Endothelial cell of umbilical vein (primary cell): ENCODE measurements at regions not wholly inside any gene's neighbourhood (a gene's known extent, or its start where the extent isn't known, plus 50 kb on each side); places are given as distances from the start of the nearest gene placed in this dataset.

ENCODE experiments used
- BruUV-seq: library from RNA; stranded (reverse); fragments of 400-500 nt; replicated peaks from 2 replicates; lab custom pipeline; 2021; lab: Mats Ljungman, UMichigan
- CTCF ChIA-PET: fragments of 300-600, 350-600 bp; sonication (Branson Sonifier 250); formaldehyde crosslinking; loops from one replicate; lab custom pipeline; 2021; ENCODE audit warnings: antibody characterized with exemption, inconsistent platforms; lab: Charles Lee
- POLR2A ChIA-PET: fragments of 300-600, 350-600 bp; sonication (Branson Sonifier 250); formaldehyde crosslinking; loops from one replicate; lab custom pipeline; 2021; ENCODE audit warnings: antibody characterized with exemption, inconsistent platforms; lab: Charles Lee
- DNase-seq: peaks from one replicate; pipeline ENCODE4 v3.0.0-alpha.2; 2011; ENCODE audit warnings: low read depth, low spot score
- FAIRE-seq: peaks from 2 replicates; lab custom pipeline; 2011; peaks lifted over from hg19 to GRCh38; lab: Jason Lieb, UNC
- H2AFZ ChIP-seq: 2 replicates; pipeline ENCODE4 v1.6.0; 2012; ENCODE audit warnings: low read depth, low read length, control low read depth, inconsistent platforms
- H3K27ac ChIP-seq: 2 replicates; pipeline ENCODE4 v1.5.1; 2011; ENCODE audit warnings: low read depth, mild to moderate bottlenecking, control low read depth, low read length, moderate library complexity; ENCODE audit not compliant: insufficient read depth
- H3K27me3 ChIP-seq, 2 experiments: 2 replicates each; pipeline versions ENCODE4 v1.6.0 to v1.6.1; 2011; ENCODE audit warnings: low read length in 2 of 2, mixed read lengths in 1 of 2; ENCODE audit not compliant: control insufficient read depth in 2 of 2, insufficient read depth in 2 of 2
- H3K36me3 ChIP-seq, 2 experiments: 2 replicates in 1 of 2; 3 replicates in 1 of 2; pipeline ENCODE4 v1.5.1; 2011; ENCODE audit warnings: low read length in 2 of 2, mild to moderate bottlenecking in 1 of 2, moderate library complexity in 1 of 2; ENCODE audit not compliant: control insufficient read depth in 2 of 2, insufficient read depth in 2 of 2; ENCODE audit errors: extremely low read depth in 1 of 2
- H3K4me1 ChIP-seq: 3 replicates; pipeline ENCODE4 v1.5.1; 2011; ENCODE audit warnings: mild to moderate bottlenecking, low read length; ENCODE audit not compliant: control insufficient read depth, insufficient read depth; ENCODE audit errors: extremely low read depth
- H3K4me2 ChIP-seq: 2 replicates; pipeline ENCODE4 v1.6.1; 2011; ENCODE audit warnings: low read length, control low read depth, mixed read lengths; ENCODE audit not compliant: insufficient read depth
- H3K4me3 ChIP-seq, 3 experiments: fragments of 200-600 bp in 1 of 3; sonication (generic), shearing (Covaris generic) in 1 of 3; replicated peaks in 1 of 3; 2 replicates each; pipeline ENCODE4 v1.5.1; 2011 to 2016; ENCODE audit warnings: control low read depth in 3 of 3, low read length in 3 of 3, mild to moderate bottlenecking in 2 of 3, inconsistent platforms in 1 of 3, low read depth in 1 of 3, moderate library complexity in 1 of 3; ENCODE audit not compliant: insufficient read depth in 1 of 3
- H3K79me2 ChIP-seq: 2 replicates; pipeline ENCODE4 v1.6.0; 2012; ENCODE audit warnings: low read length, inconsistent platforms; ENCODE audit not compliant: control insufficient read depth, insufficient read depth
- H3K9ac ChIP-seq: replicated peaks from 2 replicates; pipeline ENCODE3; 2011; ENCODE audit warnings: low read length, control low read depth; ENCODE audit not compliant: insufficient read depth; ENCODE audit errors: extremely low read depth
- H3K9me1 ChIP-seq: replicated peaks from 3 replicates; pipeline ENCODE4 v1.6.0; 2011; ENCODE audit warnings: mild to moderate bottlenecking, low read length; ENCODE audit not compliant: control insufficient read depth, insufficient read depth; ENCODE audit errors: extremely low read depth
- H3K9me3 ChIP-seq: replicated peaks from 2 replicates; pipeline ENCODE4 v1.5.1; 2012; ENCODE audit warnings: low read length, inconsistent platforms; ENCODE audit not compliant: control insufficient read depth, insufficient read depth
- H4K20me1 ChIP-seq: replicated peaks from 2 replicates; pipeline ENCODE3; 2011; ENCODE audit warnings: mild to moderate bottlenecking, low read length; ENCODE audit not compliant: control insufficient read depth, insufficient read depth; ENCODE audit errors: extremely low read depth
- CTCF ChIP-seq, 2 donors: IDR thresholded peaks; 1 replicate in 1 of 2; 2 replicates in 1 of 2; pipeline ENCODE4 v1.5.1; 2011; ENCODE audit warnings: low read length in 2 of 2, mild to moderate bottlenecking in 2 of 2, moderate library complexity in 2 of 2, control low read depth in 1 of 2, inconsistent platforms in 1 of 2, low read depth in 1 of 2; ENCODE audit not compliant: insufficient read depth in 1 of 2; ENCODE audit errors: extremely low read depth in 1 of 2
- EZH2 ChIP-seq: IDR thresholded peaks from 2 replicates; pipeline ENCODE4 v1.6.1; 2012; ENCODE audit warnings: borderline replicate concordance, low read depth, mild to moderate bottlenecking, moderate library complexity, low read length, inconsistent platforms; ENCODE audit not compliant: severe bottlenecking
- FOS ChIP-seq: IDR thresholded peaks from 2 replicates; pipeline ENCODE4 v1.6.1; 2011; ENCODE audit warnings: mild to moderate bottlenecking, low read length, moderate library complexity, borderline replicate concordance; ENCODE audit not compliant: insufficient read depth
- GATA2 ChIP-seq: IDR thresholded peaks from 2 replicates; pipeline ENCODE4 v1.7.0; 2011; ENCODE audit warnings: low read depth, mild to moderate bottlenecking, moderate library complexity, mixed read lengths, low read length; ENCODE audit not compliant: insufficient read length, insufficient read depth
- JUN ChIP-seq: IDR thresholded peaks from 2 replicates; pipeline ENCODE4 v1.6.1; 2011; ENCODE audit warnings: borderline replicate concordance, low read depth; ENCODE audit not compliant: insufficient read length, insufficient read depth
- MYC ChIP-seq: IDR thresholded peaks from one replicate; pipeline ENCODE4 v1.6.1; 2011; ENCODE audit warnings: mild to moderate bottlenecking, low read depth, low read length
- POLR2A ChIP-seq: IDR thresholded peaks from 2 replicates; pipeline ENCODE4 v1.6.1; 2012; ENCODE audit warnings: low read depth, mild to moderate bottlenecking, control low read depth, low read length
- POLR2AphosphoS5 ChIP-seq: IDR thresholded peaks from 2 replicates; pipeline ENCODE4 v1.6.1; 2012; ENCODE audit warnings: low read depth, mild to moderate bottlenecking, control low read depth, low read length, moderate library complexity; ENCODE audit not compliant: insufficient read depth
- dilution Hi-C: fragments of 300-500 bp; cut with MboI; formaldehyde crosslinking; loops from one replicate; pipeline ENCODE4 v1.15.0; 2019; ENCODE audit warnings: low sequenced_read_pairs; ENCODE audit not compliant: extremely low pct_ligation_motif_present
- intact Hi-C: fragments of 100-400 bp; cut with micrococcal nuclease; formaldehyde crosslinking; loops from one replicate; pipeline ENCODE4 v1.10.0; 2022
- TF ChIP-seq, protein P1 (sequence below): IDR thresholded peaks from 2 replicates; pipeline ENCODE4 v1.6.1; 2011; ENCODE audit not compliant: insufficient read depth, insufficient read length

DNA sequence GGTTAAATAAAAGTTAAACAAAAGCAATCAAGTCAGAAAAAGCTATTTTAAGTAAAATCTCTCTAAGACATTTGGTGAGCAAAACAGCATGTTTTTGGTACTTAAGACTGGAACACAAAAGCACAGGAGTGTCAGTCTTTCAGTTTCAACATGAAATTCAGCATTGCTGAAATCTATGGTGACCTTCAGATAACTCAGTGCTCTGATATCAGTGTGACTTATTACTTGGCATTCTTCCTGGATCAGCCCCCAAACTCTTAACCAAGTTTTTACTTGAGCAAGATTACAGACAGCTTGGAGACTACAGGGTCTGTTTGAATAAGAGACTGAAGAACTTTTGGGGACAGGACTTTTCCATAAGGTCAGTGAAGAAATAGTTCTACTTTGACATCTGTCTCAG lies 437.2 kb downstream of the RAPGEF2 start:
- peaks cover 11 to 32% of the 10 kb centered on the region in 2 experiments for H3K27me3 ChIP-seq
- H3K9me1 ChIP-seq: no peaks in the 10 kb centered on the region
- FAIRE-seq (no peak), DNase-seq (no peak)
- H2AFZ ChIP-seq: no peak overlapping the region
- no peaks in the 10 kb centered on the region for H3K4me1 ChIP-seq
- dilution Hi-C loops (no loop called here), intact Hi-C loops (no loop called here)
- H3K36me3 ChIP-seq: no peaks in the 10 kb centered on the region
- H3K79me2 ChIP-seq: no peaks in the 10 kb centered on the region
- H3K4me3 ChIP-seq: no peak overlapping the region
- no peaks in the 10 kb centered on the region for H4K20me1 ChIP-seq
- no peak for TF ChIP-seq POLR2AphosphoS5
- TF ChIP-seq FOS: no peak
- no peak for TF ChIP-seq POLR2A
- TF ChIP-seq CTCF (IDR thresholded peaks at IDR 0.05; ENCODE audit: extremely low read depth in 1 of 2, insufficient read depth in 1 of 2, low read depth in 1 of 2, low read length in 2 of 2): no peak
- TF ChIP-seq JUN: no peak
- no peak for TF ChIP-seq MYC
- TF ChIP-seq, protein P1, sequence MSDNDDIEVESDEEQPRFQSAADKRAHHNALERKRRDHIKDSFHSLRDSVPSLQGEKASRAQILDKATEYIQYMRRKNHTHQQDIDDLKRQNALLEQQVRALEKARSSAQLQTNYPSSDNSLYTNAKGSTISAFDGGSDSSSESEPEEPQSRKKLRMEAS: no peak
- TF ChIP-seq GATA2: no peak
- no peak for TF ChIP-seq EZH2
- ChIA-PET CTCF (no interaction called here), POLR2A (no interaction called here)
- H3K9ac ChIP-seq: no peak overlapping the region
- no peak overlapping the region for H3K4me2 ChIP-seq
- H3K27ac ChIP-seq: no peak overlapping the region
- BruUV-seq: no TSS peak
- H3K9me3 ChIP-seq: no peaks in the 10 kb centered on the region
